A549 (cell line): ENCODE measurements at regions not wholly inside any gene's neighbourhood (a gene's known extent, or its start where the extent isn't known, plus 50 kb on each side); places are given as distances from the start of the nearest gene placed in this dataset.

Source experiments
- ATAC-seq, 2 experiments: fragments of 200-7000 bp in 1 of 2; fragments of >200 bp in 1 of 2; cut with Nextera tagmentation in 1 of 2; cut with Tn5 transposase in 1 of 2; 3 replicates each; pipeline versions ENCODE4 v1.8.0 to v1.9.1; 2018 to 2020; ENCODE audit warnings: mild to moderate bottlenecking in 1 of 2, moderate library complexity in 1 of 2
- CTCF ChIA-PET: fragments of 300-600 bp; sonication (Branson Sonifier 250); formaldehyde crosslinking; extraction: SDS; loops from one replicate; lab custom pipeline; 2021; ENCODE audit warnings: antibody characterized with exemption, inconsistent platforms; lab: Yijun Ruan, JAX
- POLR2A ChIA-PET: fragments of 350-600 bp; formaldehyde crosslinking; extraction: SDS; loops from one replicate; lab custom pipeline; 2021; ENCODE audit warnings: antibody characterized with exemption, inconsistent platforms; lab: Yijun Ruan, JAX
- DNase-seq, 2 experiments: peaks; one replicate each; pipeline versions ENCODE4 v3.0.0 to v3.0.0-alpha.2; 2011 to 2016; ENCODE audit warnings: low read depth in 1 of 2, low spot score in 1 of 2
- FAIRE-seq: peaks from 2 replicates; lab custom pipeline; 2011; peaks lifted over from hg19 to GRCh38; lab: Jason Lieb, UNC
- H3K27ac ChIP-seq, 2 experiments: fragments of >200 bp; sonication (Bioruptor Twin); formaldehyde crosslinking; 3 replicates each; pipeline ENCODE4 v1.5.1; 2016 to 2017
- H3K4me1 ChIP-seq: fragments of >200 bp; sonication (Bioruptor Twin); formaldehyde crosslinking; 3 replicates; pipeline ENCODE4 v1.6.1; 2016
- H3K4me2 ChIP-seq: fragments of >200 bp; sonication (Bioruptor Twin); formaldehyde crosslinking; 3 replicates; pipeline ENCODE4 v1.6.1; 2016
- H3K4me3 ChIP-seq: fragments of >200 bp; sonication (Bioruptor Twin); formaldehyde crosslinking; 3 replicates; pipeline ENCODE4 v1.5.1; 2016
- H3K9me3 ChIP-seq: fragments of >200 bp; sonication (Bioruptor Twin); formaldehyde crosslinking; 3 replicates; pipeline ENCODE4 v1.6.1; 2016
- CBX2 ChIP-seq: fragments of 200-600 bp; sonication (generic); IDR thresholded peaks from 2 replicates; pipeline ENCODE4 v1.6.1; 2016; ENCODE audit warnings: low read depth, mild to moderate bottlenecking, borderline replicate concordance
- CBX8 ChIP-seq: fragments of 200-600 bp; sonication (generic); IDR thresholded peaks from 2 replicates; pipeline ENCODE4 v1.6.1; 2016
- EP300 ChIP-seq, 2 experiments: fragments of >200 bp; sonication (Bioruptor Twin); formaldehyde crosslinking; IDR thresholded peaks; 2 replicates in 1 of 2; 3 replicates in 1 of 2; pipeline ENCODE4 v1.6.1; 2016 to 2017
- FOSB ChIP-seq: fragments of 250-450 bp; sonication (Bioruptor Pico); IDR thresholded peaks from 2 replicates; pipeline ENCODE4 v1.5.0; 2020; ENCODE audit warnings: mild to moderate bottlenecking, moderate library complexity
- GATA3 ChIP-seq: IDR thresholded peaks from 2 replicates; pipeline ENCODE4 v1.6.1; 2012; ENCODE audit warnings: borderline replicate concordance
- HOXA7 ChIP-seq: fragments of 250-450 bp; sonication (Bioruptor Pico); IDR thresholded peaks from 2 replicates; pipeline ENCODE4 v1.5.0; 2020; ENCODE audit warnings: mild to moderate bottlenecking, moderate library complexity
- JUN ChIP-seq, 2 experiments: fragments of >200 bp; sonication (Bioruptor Twin); formaldehyde crosslinking; IDR thresholded peaks; 2 replicates in 1 of 2; 3 replicates in 1 of 2; pipeline ENCODE4 v1.6.1; 2016 to 2017
- MYC ChIP-seq: IDR thresholded peaks from 2 replicates; pipeline ENCODE4 v1.6.1; 2012; ENCODE audit warnings: mild to moderate bottlenecking, inconsistent platforms, low read length, improper control_type of control experiment, borderline replicate concordance
- NFE2L2 ChIP-seq: fragments of 150-350 bp; conservative IDR thresholded peaks from 2 replicates; pipeline ENCODE4 v1.6.1; 2014; ENCODE audit warnings: low read length
- NR3C1 ChIP-seq: fragments of >200 bp; sonication (Bioruptor Twin); formaldehyde crosslinking; IDR thresholded peaks from 3 replicates; pipeline ENCODE4 v1.6.1; 2017
- POLR2A ChIP-seq: IDR thresholded peaks from 2 replicates; pipeline ENCODE4 v1.6.1; 2012; ENCODE audit warnings: mild to moderate bottlenecking, low read length
- POLR2AphosphoS2 ChIP-seq: conservative IDR thresholded peaks from 2 replicates; pipeline ENCODE4 v1.6.1; 2012; ENCODE audit warnings: low read length, improper control_type of control experiment, inconsistent platforms
- TP53 ChIP-seq: fragments of 250-450 bp; sonication (Bioruptor Pico); IDR thresholded peaks from 2 replicates; pipeline ENCODE4 v1.5.0; 2021; ENCODE audit warnings: mild to moderate bottlenecking, moderate library complexity
- ZNF302 ChIP-seq: fragments of 250-450 bp; sonication (Bioruptor Pico); IDR thresholded peaks from 2 replicates; pipeline ENCODE4 v1.9.0; 2021; ENCODE audit warnings: inconsistent platforms, mild to moderate bottlenecking, moderate library complexity
- WGBS: methylation state at CpG from one replicate; pipeline ENCODE4 v1.1.6; 2017; ENCODE audit errors: missing lambda C conversion rate; 5-methylcytosine and 5-hydroxymethylcytosine counted together
- TF ChIP-seq, protein P1 (sequence below): fragments of 250-450 bp; sonication (Bioruptor Pico); IDR thresholded peaks from 2 replicates; pipeline ENCODE4 v1.5.0; 2021; ENCODE audit warnings: mild to moderate bottlenecking, moderate library complexity, borderline replicate concordance
- TF ChIP-seq, protein P2 (sequence below): fragments of >200 bp; sonication (Bioruptor Twin); formaldehyde crosslinking; IDR thresholded peaks from 2 replicates; pipeline ENCODE4 v1.6.1; 2016
- TF ChIP-seq, protein P3 (sequence below): IDR thresholded peaks from 2 replicates; pipeline ENCODE4 v1.6.1; 2012; ENCODE audit warnings: low read depth, borderline replicate concordance
- TF ChIP-seq, protein P4 (sequence below): fragments of 200-600 bp; sonication (generic); IDR thresholded peaks from 2 replicates; pipeline ENCODE4 v1.6.1; 2016; ENCODE audit warnings: antibody characterized with exemption, mild to moderate bottlenecking, moderate library complexity
- TF ChIP-seq, protein P5 (sequence below): fragments of 450-650 bp; IDR thresholded peaks from 2 replicates; pipeline ENCODE4 v1.6.1; 2014; ENCODE audit warnings: antibody characterized with exemption
- TF ChIP-seq, protein P6 (sequence below): fragments of 150-350 bp; IDR thresholded peaks from 2 replicates; pipeline ENCODE4 v1.6.1; 2014; ENCODE audit warnings: low read depth, mild to moderate bottlenecking, low read length
- TF ChIP-seq, protein P7 (sequence below): IDR thresholded peaks from 2 replicates; pipeline ENCODE4 v1.6.1; 2012
- TF ChIP-seq, protein P8 (sequence below): IDR thresholded peaks from 2 replicates; pipeline ENCODE4 v1.6.1; 2012

DNA sequence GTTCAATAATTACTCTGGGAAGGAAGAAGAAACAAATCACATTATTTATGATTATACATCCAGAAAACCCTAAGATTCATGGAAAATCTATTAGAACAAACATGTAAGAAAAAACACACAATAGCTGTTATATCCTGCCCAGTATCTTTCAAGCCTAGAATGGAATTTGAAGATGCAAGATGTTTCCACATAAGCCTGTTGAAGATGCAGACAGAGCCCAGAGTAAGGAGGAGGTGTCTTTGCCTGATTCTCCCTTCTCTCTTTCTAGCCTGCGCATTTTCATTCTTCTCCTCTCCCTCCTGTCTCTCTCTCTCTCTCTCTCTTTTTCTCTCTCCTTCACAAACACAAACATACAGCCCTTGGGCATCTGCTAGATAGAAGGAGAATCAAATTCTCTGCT is 170.1 kb upstream of the INHBA start (continued):
- TF ChIP-seq, protein P1, sequence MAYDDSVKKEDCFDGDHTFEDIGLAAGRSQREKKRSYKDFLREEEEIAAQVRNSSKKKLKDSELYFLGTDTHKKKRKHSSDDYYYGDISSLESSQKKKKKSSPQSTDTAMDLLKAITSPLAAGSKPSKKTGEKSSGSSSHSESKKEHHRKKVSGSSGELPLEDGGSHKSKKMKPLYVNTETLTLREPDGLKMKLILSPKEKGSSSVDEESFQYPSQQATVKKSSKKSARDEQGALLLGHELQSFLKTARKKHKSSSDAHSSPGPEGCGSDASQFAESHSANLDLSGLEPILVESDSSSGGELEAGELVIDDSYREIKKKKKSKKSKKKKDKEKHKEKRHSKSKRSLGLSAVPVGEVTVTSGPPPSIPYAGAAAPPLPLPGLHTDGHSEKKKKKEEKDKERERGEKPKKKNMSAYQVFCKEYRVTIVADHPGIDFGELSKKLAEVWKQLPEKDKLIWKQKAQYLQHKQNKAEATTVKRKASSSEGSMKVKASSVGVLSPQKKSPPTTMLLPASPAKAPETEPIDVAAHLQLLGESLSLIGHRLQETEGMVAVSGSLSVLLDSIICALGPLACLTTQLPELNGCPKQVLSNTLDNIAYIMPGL (CRISPR knock-in tag) = no peak
- TF ChIP-seq HOXA7 (CRISPR knock-in tag) = no peak
- TF ChIP-seq GATA3 = no peak
- no peak for TF ChIP-seq ZNF302
- no peak for TF ChIP-seq EP300 (IDR thresholded peaks at IDR 0.05)
- TF ChIP-seq, protein P2, sequence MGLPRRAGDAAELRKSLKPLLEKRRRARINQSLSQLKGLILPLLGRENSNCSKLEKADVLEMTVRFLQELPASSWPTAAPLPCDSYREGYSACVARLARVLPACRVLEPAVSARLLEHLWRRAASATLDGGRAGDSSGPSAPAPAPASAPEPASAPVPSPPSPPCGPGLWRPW = no peak

DNA sequence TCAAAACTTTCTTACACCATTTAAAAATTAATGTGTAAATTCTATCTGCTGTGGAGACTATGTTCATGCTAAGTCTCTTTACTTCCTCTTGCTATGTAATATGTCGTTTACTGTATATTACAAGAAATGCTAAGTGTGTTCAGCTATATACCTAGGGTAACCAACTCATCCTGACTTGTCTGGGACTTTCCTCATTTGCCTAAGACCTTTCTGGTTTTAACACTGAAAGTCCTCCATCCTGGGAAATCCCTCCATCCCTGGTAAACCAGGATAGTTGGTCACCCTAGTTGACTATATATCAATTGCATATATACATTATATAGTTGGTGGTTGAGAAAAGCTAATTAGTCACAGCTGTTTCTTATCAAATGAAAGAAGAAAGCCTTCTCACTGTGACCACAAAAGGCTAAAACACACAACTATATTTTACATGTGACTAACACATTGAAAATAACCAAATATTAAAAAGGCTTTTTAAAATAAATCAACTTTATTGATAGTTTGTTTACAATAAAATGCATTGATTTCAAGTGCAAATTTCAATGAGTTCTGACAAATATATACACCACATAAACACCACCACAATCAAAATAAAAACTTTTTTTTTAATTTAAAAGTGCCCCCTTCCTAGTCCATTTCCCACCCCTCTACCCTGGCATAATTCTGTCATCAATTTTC is 167.7 kb upstream of the INHBA start:
- no peak overlapping the region for H3K4me2 ChIP-seq
- no peak for FAIRE-seq
- H3K27ac ChIP-seq = no peak overlapping the region
- WGBS = 7% methylated on average over 1 of the region's 1 CpG
- H3K4me3 ChIP-seq = no peak overlapping the region
- POLR2A ChIA-PET = no interaction called here
- H3K4me1 ChIP-seq = no peaks in the 10 kb centered on the region
- TF ChIP-seq MYC = no peak
- TF ChIP-seq, protein P1 (CRISPR knock-in tag) = no peak
- no peak for TF ChIP-seq FOSB (CRISPR knock-in tag)
- TF ChIP-seq CBX8 = no peak
- no peak for TF ChIP-seq POLR2AphosphoS2
- TF ChIP-seq CBX2 = no peak
- TF ChIP-seq NFE2L2 = no peak
- no peak for TF ChIP-seq TP53 (CRISPR knock-in tag)
- TF ChIP-seq NR3C1 = no peak
- TF ChIP-seq, protein P2 = no peak
- TF ChIP-seq EP300 (IDR thresholded peaks at IDR 0.05) = no peak
- TF ChIP-seq, protein P3, sequence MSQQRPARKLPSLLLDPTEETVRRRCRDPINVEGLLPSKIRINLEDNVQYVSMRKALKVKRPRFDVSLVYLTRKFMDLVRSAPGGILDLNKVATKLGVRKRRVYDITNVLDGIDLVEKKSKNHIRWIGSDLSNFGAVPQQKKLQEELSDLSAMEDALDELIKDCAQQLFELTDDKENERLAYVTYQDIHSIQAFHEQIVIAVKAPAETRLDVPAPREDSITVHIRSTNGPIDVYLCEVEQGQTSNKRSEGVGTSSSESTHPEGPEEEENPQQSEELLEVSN = no peak
- no peak for TF ChIP-seq JUN (IDR thresholded peaks at IDR 0.05)
- TF ChIP-seq, protein P4, sequence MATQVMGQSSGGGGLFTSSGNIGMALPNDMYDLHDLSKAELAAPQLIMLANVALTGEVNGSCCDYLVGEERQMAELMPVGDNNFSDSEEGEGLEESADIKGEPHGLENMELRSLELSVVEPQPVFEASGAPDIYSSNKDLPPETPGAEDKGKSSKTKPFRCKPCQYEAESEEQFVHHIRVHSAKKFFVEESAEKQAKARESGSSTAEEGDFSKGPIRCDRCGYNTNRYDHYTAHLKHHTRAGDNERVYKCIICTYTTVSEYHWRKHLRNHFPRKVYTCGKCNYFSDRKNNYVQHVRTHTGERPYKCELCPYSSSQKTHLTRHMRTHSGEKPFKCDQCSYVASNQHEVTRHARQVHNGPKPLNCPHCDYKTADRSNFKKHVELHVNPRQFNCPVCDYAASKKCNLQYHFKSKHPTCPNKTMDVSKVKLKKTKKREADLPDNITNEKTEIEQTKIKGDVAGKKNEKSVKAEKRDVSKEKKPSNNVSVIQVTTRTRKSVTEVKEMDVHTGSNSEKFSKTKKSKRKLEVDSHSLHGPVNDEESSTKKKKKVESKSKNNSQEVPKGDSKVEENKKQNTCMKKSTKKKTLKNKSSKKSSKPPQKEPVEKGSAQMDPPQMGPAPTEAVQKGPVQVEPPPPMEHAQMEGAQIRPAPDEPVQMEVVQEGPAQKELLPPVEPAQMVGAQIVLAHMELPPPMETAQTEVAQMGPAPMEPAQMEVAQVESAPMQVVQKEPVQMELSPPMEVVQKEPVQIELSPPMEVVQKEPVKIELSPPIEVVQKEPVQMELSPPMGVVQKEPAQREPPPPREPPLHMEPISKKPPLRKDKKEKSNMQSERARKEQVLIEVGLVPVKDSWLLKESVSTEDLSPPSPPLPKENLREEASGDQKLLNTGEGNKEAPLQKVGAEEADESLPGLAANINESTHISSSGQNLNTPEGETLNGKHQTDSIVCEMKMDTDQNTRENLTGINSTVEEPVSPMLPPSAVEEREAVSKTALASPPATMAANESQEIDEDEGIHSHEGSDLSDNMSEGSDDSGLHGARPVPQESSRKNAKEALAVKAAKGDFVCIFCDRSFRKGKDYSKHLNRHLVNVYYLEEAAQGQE = no peak
- TF ChIP-seq, protein P5, sequence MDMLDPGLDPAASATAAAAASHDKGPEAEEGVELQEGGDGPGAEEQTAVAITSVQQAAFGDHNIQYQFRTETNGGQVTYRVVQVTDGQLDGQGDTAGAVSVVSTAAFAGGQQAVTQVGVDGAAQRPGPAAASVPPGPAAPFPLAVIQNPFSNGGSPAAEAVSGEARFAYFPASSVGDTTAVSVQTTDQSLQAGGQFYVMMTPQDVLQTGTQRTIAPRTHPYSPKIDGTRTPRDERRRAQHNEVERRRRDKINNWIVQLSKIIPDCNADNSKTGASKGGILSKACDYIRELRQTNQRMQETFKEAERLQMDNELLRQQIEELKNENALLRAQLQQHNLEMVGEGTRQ = no peak
- TF ChIP-seq POLR2A = no peak
- TF ChIP-seq, protein P6, sequence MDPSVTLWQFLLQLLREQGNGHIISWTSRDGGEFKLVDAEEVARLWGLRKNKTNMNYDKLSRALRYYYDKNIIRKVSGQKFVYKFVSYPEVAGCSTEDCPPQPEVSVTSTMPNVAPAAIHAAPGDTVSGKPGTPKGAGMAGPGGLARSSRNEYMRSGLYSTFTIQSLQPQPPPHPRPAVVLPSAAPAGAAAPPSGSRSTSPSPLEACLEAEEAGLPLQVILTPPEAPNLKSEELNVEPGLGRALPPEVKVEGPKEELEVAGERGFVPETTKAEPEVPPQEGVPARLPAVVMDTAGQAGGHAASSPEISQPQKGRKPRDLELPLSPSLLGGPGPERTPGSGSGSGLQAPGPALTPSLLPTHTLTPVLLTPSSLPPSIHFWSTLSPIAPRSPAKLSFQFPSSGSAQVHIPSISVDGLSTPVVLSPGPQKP = no peak
- TF ChIP-seq, protein P7, sequence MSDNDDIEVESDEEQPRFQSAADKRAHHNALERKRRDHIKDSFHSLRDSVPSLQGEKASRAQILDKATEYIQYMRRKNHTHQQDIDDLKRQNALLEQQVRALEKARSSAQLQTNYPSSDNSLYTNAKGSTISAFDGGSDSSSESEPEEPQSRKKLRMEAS = no peak
- TF ChIP-seq, protein P8, sequence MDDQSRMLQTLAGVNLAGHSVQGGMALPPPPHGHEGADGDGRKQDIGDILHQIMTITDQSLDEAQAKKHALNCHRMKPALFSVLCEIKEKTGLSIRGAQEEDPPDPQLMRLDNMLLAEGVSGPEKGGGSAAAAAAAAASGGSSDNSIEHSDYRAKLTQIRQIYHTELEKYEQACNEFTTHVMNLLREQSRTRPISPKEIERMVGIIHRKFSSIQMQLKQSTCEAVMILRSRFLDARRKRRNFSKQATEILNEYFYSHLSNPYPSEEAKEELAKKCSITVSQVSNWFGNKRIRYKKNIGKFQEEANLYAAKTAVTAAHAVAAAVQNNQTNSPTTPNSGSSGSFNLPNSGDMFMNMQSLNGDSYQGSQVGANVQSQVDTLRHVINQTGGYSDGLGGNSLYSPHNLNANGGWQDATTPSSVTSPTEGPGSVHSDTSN = no peak
- no peak for DNase-seq
- ATAC-seq = no peak
- CTCF ChIA-PET = no interaction called here
- no peaks in the 10 kb centered on the region for H3K9me3 ChIP-seq
